ENCODE measurements at regions not wholly inside any gene's neighbourhood (a gene's known extent, or its start where the extent isn't known, plus 50 kb on each side); places are given as distances from the start of the nearest gene placed in this dataset.

DNA sequence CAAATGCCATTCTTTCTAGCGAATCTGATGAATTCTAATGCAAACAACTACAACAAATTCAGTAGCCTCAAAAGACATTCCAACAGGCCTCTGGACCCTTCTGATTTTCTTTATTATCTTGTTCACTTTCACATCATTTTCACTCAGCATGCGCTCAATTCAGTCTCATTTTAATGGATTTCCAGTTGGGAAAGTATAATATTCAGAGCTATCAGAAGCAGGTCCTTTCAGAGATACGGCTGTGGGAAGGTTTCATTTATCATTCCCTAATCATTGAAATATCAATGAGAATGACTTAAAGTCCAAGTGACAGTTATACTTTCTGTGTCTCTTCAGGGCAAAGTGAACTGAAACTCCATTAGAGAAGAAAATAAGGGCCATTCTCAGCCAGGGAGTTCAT, 1083.7 kb upstream of the FLRT2 start:
- TF ChIP-seq EZH2 (IDR thresholded peaks at IDR 0.05; ENCODE audit: insufficient read depth, poor library complexity, severe bottlenecking) (no peak), EZH2phosphoT487 (IDR thresholded peaks at IDR 0.05; ENCODE audit: insufficient read depth, low read depth) (no peak)
